ENCODE measurements at regions not wholly inside any gene's neighbourhood (a gene's known extent, or its start where the extent isn't known, plus 50 kb on each side); places are given as distances from the start of the nearest gene placed in this dataset.

DNA sequence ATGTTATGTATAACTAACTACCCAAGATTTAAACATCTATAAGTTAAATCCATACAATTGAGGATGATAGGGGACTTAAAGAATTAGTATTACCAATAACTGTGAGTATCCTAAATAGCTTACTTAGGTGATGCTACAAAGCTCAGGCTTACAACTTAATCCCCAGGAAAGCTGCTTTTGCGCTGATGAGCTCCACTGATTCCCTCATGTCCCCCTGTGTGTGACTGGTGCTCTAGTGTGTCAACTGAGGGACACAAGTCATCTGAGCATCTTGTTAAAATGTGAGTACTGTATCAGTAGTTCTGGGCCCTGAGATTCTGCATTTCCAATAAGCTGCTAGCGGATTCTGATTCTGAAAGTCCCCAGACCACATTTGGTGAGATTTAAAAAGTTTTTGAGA lies 1458.8 kb downstream of the MRPL39 start:
- no peak for DNase-seq

GRCh38 chr21:24147674-24148073 lies 1459.6 kb downstream of the MRPL39 start:
- no peak for DNase-seq

- no peak for DNase-seq
Observed at GRCh38 chr21:24131056-24131455, 1476.2 kb downstream of the MRPL39 start.

DNA sequence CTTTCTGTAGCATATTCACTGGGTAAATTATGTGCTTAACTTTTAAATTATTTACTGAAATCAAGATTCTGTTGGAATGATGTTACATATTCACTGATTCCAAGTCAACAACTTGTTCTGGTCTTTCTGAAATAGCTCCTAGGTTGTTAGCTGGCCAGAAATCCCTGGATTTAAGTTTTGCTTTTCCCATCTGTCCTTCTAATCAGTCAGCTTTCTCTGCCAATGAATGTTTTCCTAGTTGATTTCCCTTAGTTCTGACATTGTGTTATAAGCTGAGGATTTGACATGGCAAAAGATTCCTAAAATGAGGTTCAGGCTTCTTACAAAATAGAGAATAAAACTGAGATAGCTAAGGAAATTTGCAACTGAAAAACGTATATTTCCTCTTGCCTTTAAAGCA lies 1479.6 kb downstream of the MRPL39 start:
- no peak for DNase-seq

DNA sequence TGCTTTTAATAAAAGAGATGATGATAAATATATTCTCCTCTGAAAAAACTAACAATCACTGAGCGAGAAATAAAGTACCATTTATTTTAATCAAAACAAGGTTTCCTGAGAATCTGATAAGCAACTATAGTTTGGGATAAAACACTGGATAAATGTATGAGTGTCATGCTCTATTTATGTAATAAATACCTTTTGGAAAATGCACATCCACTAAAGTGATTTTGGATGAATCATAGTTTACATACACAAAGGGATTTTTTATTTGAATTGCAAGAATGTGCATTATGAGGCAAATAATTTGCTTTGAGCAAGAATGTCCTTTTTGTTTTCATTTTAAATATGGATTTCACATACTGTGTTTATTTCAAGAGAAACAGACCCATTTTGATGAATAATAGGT lies 1483.5 kb downstream of the MRPL39 start:
- no peak for DNase-seq

- no peak for DNase-seq
Observed at GRCh38 chr21:24118738-24119459, 1488.4 kb downstream of the MRPL39 start.

- DNase-seq: peak in 2 of 51 donors; percentile 3 to 32
Observed at GRCh38 chr21:24115141-24115540, 1492.1 kb downstream of the MRPL39 start.

- no peak for DNase-seq
Observed at GRCh38 chr21:24112020-24112419, 1495.3 kb downstream of the MRPL39 start.

- DNase-seq: no peak
Observed at GRCh38 chr21:24110846-24111245, 1496.4 kb downstream of the MRPL39 start.

DNA sequence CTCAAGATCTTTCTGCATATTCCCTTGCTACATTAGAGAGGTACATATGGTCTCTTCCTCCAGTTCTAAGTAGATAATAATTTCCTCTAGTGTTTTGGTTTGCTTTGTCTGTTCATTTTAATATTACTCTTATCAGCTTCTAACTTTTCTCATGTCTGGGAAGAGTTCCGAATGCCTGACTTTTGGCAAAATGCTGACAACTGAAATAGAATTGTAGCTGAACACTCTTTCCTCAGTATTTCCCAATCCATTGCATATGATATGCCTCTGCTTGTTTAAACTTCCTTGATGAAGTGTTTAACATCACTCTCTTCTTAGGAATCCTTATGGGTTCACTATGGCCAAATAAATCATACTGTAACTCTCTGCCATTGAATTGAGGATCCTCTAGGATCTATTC lies 1510.1 kb downstream of the MRPL39 start:
- no peak for DNase-seq

DNA sequence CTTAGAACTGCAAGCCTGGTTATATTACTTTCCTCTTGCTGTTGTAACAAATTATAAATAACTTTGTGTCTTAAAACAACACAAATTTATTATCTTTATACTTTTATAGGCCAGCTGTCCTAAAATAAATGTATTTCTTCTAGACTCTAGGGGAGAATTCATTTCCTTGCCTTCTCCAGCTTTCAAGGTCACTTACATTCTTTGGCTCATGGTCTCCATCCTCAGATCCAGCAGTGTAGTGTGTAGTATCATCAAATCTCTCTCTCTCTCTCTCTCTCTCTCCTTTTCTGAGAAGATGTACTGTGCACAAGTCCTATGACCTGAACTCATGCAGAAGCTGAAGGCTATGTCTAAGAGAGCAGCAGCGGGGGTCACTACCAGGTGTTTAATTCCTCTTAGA lies 1510.6 kb downstream of the MRPL39 start:
- no peak for DNase-seq

GRCh38 chr21:24093032-24093431 lies 1514.2 kb downstream of the MRPL39 start:
- no peak for DNase-seq

GRCh38 chr21:24076179-24076578 lies 1531.1 kb downstream of the MRPL39 start:
- DNase-seq: peak in 1 of 51 donors; percentile 2

DNA sequence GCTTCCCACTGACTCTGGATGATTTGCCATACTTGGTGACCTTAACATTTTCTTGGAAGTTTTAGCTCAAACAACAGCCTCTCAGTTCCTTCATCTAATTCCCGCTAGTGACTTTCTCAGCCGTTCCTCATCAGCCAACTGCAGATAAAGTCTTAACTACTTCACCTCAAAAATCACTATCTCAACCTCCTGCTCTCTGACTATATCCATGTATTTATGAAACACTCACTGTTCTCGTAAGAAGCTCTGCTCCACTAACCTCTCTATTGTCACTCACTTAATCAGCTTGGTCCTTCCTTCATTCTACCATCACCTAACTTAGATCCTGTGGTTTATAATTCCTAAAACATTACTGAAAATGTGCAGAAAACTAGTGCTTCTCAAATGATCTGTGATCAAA lies 1551.6 kb downstream of the MRPL39 start:
- DNase-seq: no peak

DNA sequence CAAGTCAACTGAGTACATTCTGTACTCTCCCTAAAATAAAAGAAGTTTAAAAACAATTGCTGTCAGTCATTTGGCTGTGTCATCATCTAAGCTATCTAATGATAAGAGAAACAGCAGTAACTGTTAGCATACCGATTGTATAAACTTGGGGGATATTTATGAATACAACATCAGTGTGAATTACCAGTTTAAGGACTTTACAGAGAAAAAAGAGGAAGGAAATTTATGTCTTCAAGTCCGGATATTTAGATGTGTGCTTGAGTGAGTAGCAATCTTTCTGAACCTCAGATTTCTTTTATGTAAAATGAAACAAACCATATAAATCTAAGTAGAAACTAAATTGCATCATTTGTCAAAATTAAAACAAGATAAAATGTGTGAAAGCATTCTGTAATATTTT lies 1557.0 kb downstream of the MRPL39 start:
- DNase-seq: no peak

GRCh38 chr21:24046829-24047443 lies 1560.3 kb downstream of the MRPL39 start:
- no peak for DNase-seq

DNA sequence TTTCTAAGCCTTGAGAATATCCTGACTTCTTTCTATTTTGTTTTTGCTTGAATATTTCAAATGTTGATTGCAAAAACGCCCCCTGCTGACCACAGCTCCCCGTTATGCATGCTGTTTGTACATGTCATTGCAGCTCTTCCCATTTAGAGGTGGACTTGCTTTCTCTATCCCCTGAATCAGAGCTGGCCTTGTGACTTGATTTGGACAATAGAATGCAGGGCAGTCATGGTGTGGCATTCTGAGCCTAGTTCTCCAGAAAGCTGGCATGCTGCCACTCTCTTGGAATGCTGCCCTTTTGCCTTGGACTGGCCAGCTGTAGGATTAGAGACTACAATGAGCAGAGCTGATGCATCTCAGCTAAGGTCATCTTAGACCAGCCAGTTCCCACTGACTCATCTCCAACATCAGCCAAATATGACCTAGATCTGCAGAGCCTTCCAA lies 1561.5 kb downstream of the MRPL39 start:
- peak; percentile 10 to 98 (median 85) for DNase-seq

DNA sequence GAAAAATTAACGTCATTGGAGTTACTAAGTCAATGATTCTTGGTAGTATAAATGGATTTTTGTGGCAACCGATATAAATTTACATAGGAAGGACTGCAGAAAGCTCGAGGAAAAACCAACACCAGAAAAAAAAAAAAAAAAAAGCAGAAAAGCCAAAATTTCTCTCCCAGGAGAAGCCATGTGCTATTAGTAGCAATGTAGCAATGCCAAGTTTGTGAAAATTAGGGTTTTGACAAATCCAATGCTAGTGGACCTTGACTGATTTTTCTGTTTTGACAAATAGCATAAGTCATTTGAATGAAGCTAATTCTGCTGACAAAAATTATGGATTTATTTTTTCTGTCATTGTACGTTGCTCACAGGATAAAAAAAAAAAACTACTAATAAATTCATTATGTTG lies 1561.9 kb downstream of the MRPL39 start:
- DNase-seq: no peak

DNA sequence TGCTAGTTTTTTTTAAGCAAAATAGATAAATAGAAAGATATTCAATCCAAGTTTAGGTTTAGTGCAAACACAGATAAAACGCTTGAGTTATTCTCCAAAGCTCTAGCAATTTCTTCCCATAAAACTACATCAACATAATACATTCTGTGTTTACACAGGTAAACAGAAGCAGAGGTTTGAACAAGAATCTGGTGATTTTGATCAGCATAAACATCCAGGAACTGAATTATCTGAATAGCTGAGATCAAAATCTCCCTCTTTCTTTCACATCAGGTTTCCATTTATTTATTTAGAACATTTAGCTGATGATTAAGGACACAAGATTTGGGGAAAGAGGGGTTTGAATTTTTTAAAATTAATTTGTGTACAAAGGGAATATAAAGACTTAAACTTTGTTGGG lies 1564.6 kb downstream of the MRPL39 start:
- DNase-seq: no peak

GRCh38 chr21:24032709-24033232 lies 1574.5 kb downstream of the MRPL39 start:
- no peak for DNase-seq

- no peak for DNase-seq
Observed at GRCh38 chr21:24027396-24027795, 1579.9 kb downstream of the MRPL39 start.

DNA sequence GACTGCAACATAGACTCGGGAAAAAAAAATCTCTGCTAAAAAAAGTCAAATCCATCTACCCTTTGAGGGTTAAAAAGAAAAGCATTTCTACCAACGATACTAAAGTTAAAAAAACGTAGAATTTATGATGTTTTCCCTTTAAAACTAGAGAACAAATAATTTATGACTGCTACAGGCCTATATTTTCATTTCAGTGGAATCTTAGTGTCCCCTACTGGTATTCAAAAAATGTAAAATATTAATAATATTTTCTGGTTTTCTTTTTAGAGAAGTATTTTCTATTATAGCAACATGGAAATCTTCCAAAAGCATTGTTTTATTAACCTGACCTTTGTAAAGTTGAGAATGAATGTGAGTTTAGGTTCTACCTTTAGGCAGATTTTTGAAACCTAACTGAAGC lies 1582.2 kb downstream of the MRPL39 start:
- DNase-seq: no peak

GRCh38 chr21:24023936-24024335 lies 1583.3 kb downstream of the MRPL39 start:
- peak in 1 of 51 donors; percentile 0 for DNase-seq

Data from hypothalamus (tissue), 51 donors.